GM06990 (cell line): ENCODE measurements at regions not wholly inside any gene's neighbourhood (a gene's known extent, or its start where the extent isn't known, plus 50 kb on each side); places are given as distances from the start of the nearest gene placed in this dataset.

Experiments used
- DNase-seq: peaks from one replicate; pipeline ENCODE4 v3.0.0-alpha.2; 2011; ENCODE audit not compliant: insufficient read length; ENCODE audit errors: extremely low read depth
- H3K27me3 ChIP-seq: replicated peaks from 2 replicates; pipeline ENCODE4 v1.6.0; 2011; ENCODE audit warnings: low read length; ENCODE audit not compliant: control insufficient read depth, insufficient read depth
- H3K36me3 ChIP-seq: 2 replicates; pipeline ENCODE4 v1.5.1; 2011; ENCODE audit warnings: low read length; ENCODE audit not compliant: control insufficient read depth, insufficient read depth
- H3K4me3 ChIP-seq: replicated peaks from 2 replicates; pipeline ENCODE4 v1.5.1; 2011; ENCODE audit warnings: low read depth, mild to moderate bottlenecking, control low read depth, low read length
- CTCF ChIP-seq: IDR thresholded peaks from 2 replicates; pipeline ENCODE4 v1.5.1; 2011; ENCODE audit warnings: low read length, control low read depth, mild to moderate bottlenecking, inconsistent platforms; ENCODE audit not compliant: insufficient read depth, poor library complexity, severe bottlenecking

- H3K27me3 ChIP-seq, result no peaks in the 10 kb centered on the region
- no peak overlapping the region for H3K4me3 ChIP-seq
- no peak for TF ChIP-seq CTCF
- no peak for DNase-seq
- no peaks in the 10 kb centered on the region for H3K36me3 ChIP-seq
Observed at GRCh38 chr10:4170181-4170580, 385.2 kb upstream of the KLF6 start.

DNA sequence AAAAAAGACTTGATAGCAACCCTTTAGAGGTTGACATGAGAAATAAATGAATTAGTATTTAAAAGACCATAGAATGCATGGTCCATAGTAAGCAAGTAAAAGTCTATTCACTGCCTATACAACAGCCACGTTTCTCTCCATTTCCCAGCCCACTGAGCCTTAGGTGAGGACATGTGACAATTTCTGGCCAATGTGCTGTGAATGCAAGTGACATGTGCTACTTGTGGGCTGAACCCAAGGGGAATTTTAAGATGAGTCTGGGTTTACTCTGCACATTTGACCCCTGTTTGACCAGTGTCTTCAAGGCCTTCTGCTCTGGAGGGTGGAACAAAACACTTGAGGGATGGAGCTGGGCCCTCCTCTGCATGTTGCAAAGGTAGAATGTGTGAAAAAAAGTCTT lies 384.4 kb upstream of the KLF6 start:
- no peak for DNase-seq
- TF ChIP-seq CTCF, result no peak
- Histone ChIP-seq H3K36me3 (no peaks in the 10 kb centered on the region), H3K27me3 (no peaks in the 10 kb centered on the region), H3K4me3 (no peak overlapping the region)

DNA sequence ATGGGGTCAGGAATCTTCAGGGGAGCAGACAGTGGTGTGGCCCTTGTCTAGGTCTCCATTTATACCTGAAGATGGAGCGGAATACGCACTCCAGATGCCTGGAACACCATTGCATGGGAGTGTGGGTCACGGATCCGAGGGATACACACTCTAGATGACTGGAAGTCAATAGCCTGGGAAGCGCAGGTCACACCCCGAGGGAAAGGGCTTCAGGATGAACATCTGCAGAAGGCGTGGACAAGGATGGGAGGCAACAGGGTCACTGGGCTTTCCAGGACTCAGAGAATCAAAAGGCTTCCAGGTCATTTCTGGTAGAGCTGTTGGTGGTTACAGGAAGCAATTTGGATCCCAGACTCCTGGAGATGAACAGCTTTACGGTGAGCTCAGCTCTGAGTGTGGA lies 382.2 kb upstream of the KLF6 start:
- TF ChIP-seq CTCF, result no peak
- Histone ChIP-seq H3K27me3 (no peaks in the 10 kb centered on the region), H3K4me3 (no peak overlapping the region), H3K36me3 (no peaks in the 10 kb centered on the region)
- DNase-seq, result no peak

- Histone ChIP-seq H3K36me3 (no peaks in the 10 kb centered on the region), H3K4me3 (no peak overlapping the region), H3K27me3 (no peaks in the 10 kb centered on the region)
- no peak for DNase-seq
- TF ChIP-seq CTCF, result no peak
Observed at GRCh38 chr10:4162571-4163286, 377.7 kb upstream of the KLF6 start.

- DNase-seq, result no peak
- H3K4me3 ChIP-seq, result no peak overlapping the region
- no peaks in the 10 kb centered on the region for H3K36me3 ChIP-seq
- no peak for TF ChIP-seq CTCF
- no peaks in the 10 kb centered on the region for H3K27me3 ChIP-seq
Observed at GRCh38 chr10:4159173-4159572, 374.2 kb upstream of the KLF6 start.
